ENCODE measurements at regions not wholly inside any gene's neighbourhood (a gene's known extent, or its start where the extent isn't known, plus 50 kb on each side); places are given as distances from the start of the nearest gene placed in this dataset.

- Histone ChIP-seq H3K14ac (ENCODE audit: insufficient read depth, low read length) (no peak overlapping the region), H4K5ac (ENCODE audit: insufficient read length, low read depth, low read length) (no peak overlapping the region), H2BK20ac (ENCODE audit: low read depth, low read length, poor library complexity, severe bottlenecking) (no peak overlapping the region), H3K4me1 (ENCODE audit: insufficient read depth, low read length) (no peaks in the 10 kb centered on the region), H3K56ac (ENCODE audit: insufficient read length, low read depth, low read length) (no peak overlapping the region), H3K23me2 (ENCODE audit: insufficient read length, low read depth, low read length, poor library complexity, severe bottlenecking) (no peaks in the 10 kb centered on the region), H3K4ac (ENCODE audit: low read depth, low read length) (no peak overlapping the region), H3K27me3 (ENCODE audit: insufficient read depth, low read length) (no peaks in the 10 kb centered on the region), H4K8ac (replicated peaks; ENCODE audit: insufficient read length, low read depth, low read length) (no peak overlapping the region), H2AK5ac (ENCODE audit: insufficient read length, low read length) (no peak overlapping the region), H3K79me1 (ENCODE audit: insufficient read depth, low read depth, low read length, poor library complexity, severe bottlenecking) (no peaks in the 10 kb centered on the region), H3K23ac (ENCODE audit: insufficient read length, low read depth, low read length) (no peak overlapping the region), H3K9me3 (ENCODE audit: control insufficient read depth, low read depth, low read length) (no peaks in the 10 kb centered on the region), H2BK12ac (ENCODE audit: insufficient read length, low read depth, low read length) (no peak overlapping the region), H3K79me2 (ENCODE audit: insufficient read depth, low read length) (no peaks in the 10 kb centered on the region), H2BK15ac (ENCODE audit: low read depth, low read length) (no peak overlapping the region), H3K18ac (ENCODE audit: insufficient read length, low read depth, low read length) (no peak overlapping the region), H4K20me1 (ENCODE audit: control insufficient read depth, insufficient read depth, insufficient read length) (no peaks in the 10 kb centered on the region), H3K9ac (ENCODE audit: extremely low read depth, insufficient read length, low read length) (no peak overlapping the region), H2BK120ac (ENCODE audit: low read depth, low read length, poor library complexity, severe bottlenecking) (no peak overlapping the region), H3T11ph (ENCODE audit: low read length) (no peak overlapping the region), H4K91ac (ENCODE audit: insufficient read length, low read depth, low read length) (no peak overlapping the region), H2BK5ac (ENCODE audit: insufficient read length, low read length) (no peak overlapping the region), H3K27ac (ENCODE audit: insufficient read length, low read depth, low read length) (no peak overlapping the region), H3K4me2 (ENCODE audit: insufficient read depth, insufficient read length, low read length) (no peak overlapping the region), H2AFZ (ENCODE audit: low read length) (no peak overlapping the region)
- TF ChIP-seq, protein P1, sequence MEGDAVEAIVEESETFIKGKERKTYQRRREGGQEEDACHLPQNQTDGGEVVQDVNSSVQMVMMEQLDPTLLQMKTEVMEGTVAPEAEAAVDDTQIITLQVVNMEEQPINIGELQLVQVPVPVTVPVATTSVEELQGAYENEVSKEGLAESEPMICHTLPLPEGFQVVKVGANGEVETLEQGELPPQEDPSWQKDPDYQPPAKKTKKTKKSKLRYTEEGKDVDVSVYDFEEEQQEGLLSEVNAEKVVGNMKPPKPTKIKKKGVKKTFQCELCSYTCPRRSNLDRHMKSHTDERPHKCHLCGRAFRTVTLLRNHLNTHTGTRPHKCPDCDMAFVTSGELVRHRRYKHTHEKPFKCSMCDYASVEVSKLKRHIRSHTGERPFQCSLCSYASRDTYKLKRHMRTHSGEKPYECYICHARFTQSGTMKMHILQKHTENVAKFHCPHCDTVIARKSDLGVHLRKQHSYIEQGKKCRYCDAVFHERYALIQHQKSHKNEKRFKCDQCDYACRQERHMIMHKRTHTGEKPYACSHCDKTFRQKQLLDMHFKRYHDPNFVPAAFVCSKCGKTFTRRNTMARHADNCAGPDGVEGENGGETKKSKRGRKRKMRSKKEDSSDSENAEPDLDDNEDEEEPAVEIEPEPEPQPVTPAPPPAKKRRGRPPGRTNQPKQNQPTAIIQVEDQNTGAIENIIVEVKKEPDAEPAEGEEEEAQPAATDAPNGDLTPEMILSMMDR (conservative IDR thresholded peaks at IDR 0.05), result no peak
- Mint-ChIP-seq H3K4me1 (peaks cover 4% of the 10 kb centered on the region in 2 experiments; a peak in 2 of 4 replicates), H3K36me3 (ENCODE audit: insufficient read depth in 1 of 3, low read depth in 3 of 3) (peaks cover 0 to 4% (median 0%) of the 10 kb centered on the region in 3 experiments; a peak in 2 of 7 replicates), H3K9me3 (peaks cover 3 to 5% of the 10 kb centered on the region in 2 experiments; a peak in 4 of 5 replicates), H3K4me3 (no peak overlapping the region), H3K27me3 (ENCODE audit: low read depth) (no peaks in the 10 kb centered on the region), H3K27ac (no peak overlapping the region; a peak in 1 of 7 replicates)
- no peak for DNase-seq
- WGBS (ENCODE audit: extremely low coverage, insufficient read length, low lambda C conversion rate), result no CpG with 5 or more reads among the region's 4 CpGs
Observed at GRCh38 chr1:106571109-106571508, 485.4 kb upstream of the PRMT6 start.

Data from H9 (cell line).